GM23338 (cell line): ENCODE measurements at regions not wholly inside any gene's neighbourhood (a gene's known extent, or its start where the extent isn't known, plus 50 kb on each side); places are given as distances from the start of the nearest gene placed in this dataset.

ENCODE experiments used
- ATAC-seq: fragments of 200-7000 bp; cut with Tn5 transposase; 3 replicates; pipeline ENCODE4 v1.9.1; 2020
- DNase-seq: peaks from one replicate; pipeline ENCODE4 v3.0.0-alpha.2; 2015; ENCODE audit warnings: low spot score
- H2AFZ ChIP-seq: fragments of 200-600 bp; sonication (generic); 2 replicates; pipeline ENCODE4 v1.8.0; 2016; ENCODE audit warnings: antibody characterized with exemption, mild to moderate bottlenecking, moderate library complexity
- H3F3A ChIP-seq: fragments of 200-600 bp; sonication (generic); replicated peaks from 2 replicates; pipeline ENCODE4 v1.8.0; 2017; ENCODE audit warnings: antibody characterized with exemption, mixed run types, low read depth
- H3K27ac ChIP-seq: fragments of 200-600 bp; sonication (generic); 2 replicates; pipeline ENCODE4 v1.6.1; 2016; ENCODE audit warnings: low read depth
- H3K27me3 ChIP-seq: fragments of 200-600 bp; sonication (generic); 2 replicates; pipeline ENCODE4 v1.8.0; 2016; ENCODE audit warnings: mild to moderate bottlenecking, mixed run types, moderate library complexity; ENCODE audit not compliant: insufficient read depth
- H3K36me3 ChIP-seq: fragments of 200-600 bp; sonication (generic); 2 replicates; pipeline ENCODE4 v1.8.0; 2016; ENCODE audit warnings: mild to moderate bottlenecking; ENCODE audit not compliant: insufficient read depth
- H3K4me1 ChIP-seq: fragments of 200-600 bp; sonication (generic); 2 replicates; pipeline ENCODE4 v1.8.0; 2016; ENCODE audit warnings: mild to moderate bottlenecking, moderate library complexity; ENCODE audit not compliant: insufficient read depth
- H3K4me2 ChIP-seq: fragments of 200-600 bp; sonication (generic); 2 replicates; pipeline ENCODE4 v1.7.1; 2017; ENCODE audit warnings: mixed run types
- H3K4me3 ChIP-seq: fragments of 200-600 bp; sonication (generic); 2 replicates; pipeline ENCODE4 v1.6.1; 2016; ENCODE audit warnings: mixed run types
- H3K79me2 ChIP-seq: fragments of 200-600 bp; sonication (generic); replicated peaks from 2 replicates; pipeline ENCODE4 v1.8.0; 2017; ENCODE audit warnings: mild to moderate bottlenecking; ENCODE audit not compliant: insufficient read depth
- H3K9me2 ChIP-seq: fragments of 200-600 bp; sonication (generic); 2 replicates; pipeline ENCODE4 v1.8.0; 2017; ENCODE audit not compliant: insufficient read depth
- H4K20me1 ChIP-seq: fragments of 200-600 bp; sonication (generic); replicated peaks from 2 replicates; pipeline ENCODE4 v1.8.0; 2017; ENCODE audit warnings: mild to moderate bottlenecking; ENCODE audit not compliant: insufficient read depth
- H3K27ac Mint-ChIP-seq: 2 replicates; pipeline ENCODE4 v1.8.0; 2020; ENCODE audit warnings: inconsistent platforms, mild to moderate bottlenecking, moderate library complexity, mixed read lengths
- H3K27me3 Mint-ChIP-seq: 3 replicates; pipeline ENCODE4 v1.8.0; 2022; ENCODE audit warnings: low read depth, mild to moderate bottlenecking, moderate library complexity, mixed read lengths, inconsistent platforms; ENCODE audit not compliant: insufficient read depth, poor library complexity
- H3K36me3 Mint-ChIP-seq: 3 replicates; pipeline ENCODE4 v1.8.0; 2021; ENCODE audit warnings: low read depth, mild to moderate bottlenecking, inconsistent platforms, moderate library complexity, mixed read lengths
- H3K4me1 Mint-ChIP-seq: 3 replicates; pipeline ENCODE4 v1.8.0; 2020; ENCODE audit warnings: mild to moderate bottlenecking, inconsistent platforms, mixed read lengths
- H3K4me3 Mint-ChIP-seq: 3 replicates; pipeline ENCODE4 v1.8.0; 2021; ENCODE audit warnings: moderate library complexity, mild to moderate bottlenecking, inconsistent platforms, mixed read lengths
- H3K9me3 Mint-ChIP-seq: 3 replicates; pipeline ENCODE4 v1.8.0; 2020; ENCODE audit warnings: moderate library complexity, mild to moderate bottlenecking, inconsistent platforms, mixed read lengths
- CREB1 ChIP-seq: fragments of 250-450 bp; sonication (Bioruptor Pico); IDR thresholded peaks from 2 replicates; pipeline ENCODE4 v1.5.0; 2020; ENCODE audit warnings: low read depth, mild to moderate bottlenecking, moderate library complexity
- EZH2 ChIP-seq: fragments of 200-600 bp; sonication (generic); IDR thresholded peaks from one replicate; pipeline ENCODE4 v1.8.0; 2017; ENCODE audit warnings: antibody characterized with exemption, mild to moderate bottlenecking, low read depth; ENCODE audit not compliant: unreplicated experiment
- EZH2phosphoT487 ChIP-seq: fragments of 200-600 bp; sonication (generic); IDR thresholded peaks from one replicate; pipeline ENCODE4 v1.8.1; 2018; ENCODE audit warnings: antibody characterized with exemption; ENCODE audit not compliant: unreplicated experiment
- JUNB ChIP-seq: IDR thresholded peaks from one replicate; pipeline ENCODE4 v1.6.1; 2016; ENCODE audit warnings: antibody characterized with exemption; ENCODE audit not compliant: unreplicated experiment
- POLR2AphosphoS5 ChIP-seq: IDR thresholded peaks from 2 replicates; pipeline ENCODE4 v1.6.1; 2016; ENCODE audit warnings: antibody characterized with exemption, low read depth
- ZNF114 ChIP-seq: fragments of 250-450 bp; sonication (Bioruptor Pico); IDR thresholded peaks from 2 replicates; pipeline ENCODE4 v1.5.0; 2020; ENCODE audit warnings: mild to moderate bottlenecking, moderate library complexity
- ZNF331 ChIP-seq: fragments of 250-450 bp; sonication (Bioruptor Pico); IDR thresholded peaks from 2 replicates; pipeline ENCODE4 v1.5.0; 2020; ENCODE audit warnings: low read depth, mild to moderate bottlenecking, moderate library complexity
- ZNF462 ChIP-seq: fragments of 250-450 bp; sonication (Bioruptor Pico); IDR thresholded peaks from 2 replicates; pipeline ENCODE4 v1.5.0; 2020; ENCODE audit warnings: mild to moderate bottlenecking, moderate library complexity
- TF ChIP-seq, protein P1 (sequence below), 2 experiments: fragments of 200-600 bp in 1 of 2; sonication (generic) in 1 of 2; conservative IDR thresholded peaks; 2 replicates each; pipeline versions ENCODE4 v1.5.1 to v1.6.1; 2016 to 2017; ENCODE audit warnings: antibody characterized with exemption in 2 of 2, low read depth in 2 of 2, mild to moderate bottlenecking in 2 of 2, moderate library complexity in 1 of 2

GRCh38 chr6:163710532-163711470, 296.3 kb downstream of the QKI start:
- Histone ChIP-seq H3K27ac (no peak overlapping the region), H3F3A (no peaks in the 10 kb centered on the region), H3K4me3 (no peak overlapping the region), H3K4me2 (no peak overlapping the region), H3K27me3 (no peaks in the 10 kb centered on the region), H3K4me1 (no peaks in the 10 kb centered on the region), H3K36me3 (no peaks in the 10 kb centered on the region), H3K9me2 (no peaks in the 10 kb centered on the region), H3K79me2 (no peaks in the 10 kb centered on the region), H2AFZ (no peak overlapping the region), H4K20me1 (no peaks in the 10 kb centered on the region)
- Mint-ChIP-seq H3K9me3 (no peaks in the 10 kb centered on the region), H3K4me3 (no peak overlapping the region), H3K36me3 (no peaks in the 10 kb centered on the region), H3K27ac (no peak overlapping the region), H3K4me1 (peaks cover 2% of the 10 kb centered on the region; the same call in 1 of the 3 replicates), H3K27me3 (peaks cover 3% of the 10 kb centered on the region)
- TF ChIP-seq ZNF331 (CRISPR knock-in tag) (no peak), EZH2phosphoT487 (no peak), JUNB (no peak), EZH2 (no peak), CREB1 (CRISPR knock-in tag) (no peak)
- TF ChIP-seq, protein P1, sequence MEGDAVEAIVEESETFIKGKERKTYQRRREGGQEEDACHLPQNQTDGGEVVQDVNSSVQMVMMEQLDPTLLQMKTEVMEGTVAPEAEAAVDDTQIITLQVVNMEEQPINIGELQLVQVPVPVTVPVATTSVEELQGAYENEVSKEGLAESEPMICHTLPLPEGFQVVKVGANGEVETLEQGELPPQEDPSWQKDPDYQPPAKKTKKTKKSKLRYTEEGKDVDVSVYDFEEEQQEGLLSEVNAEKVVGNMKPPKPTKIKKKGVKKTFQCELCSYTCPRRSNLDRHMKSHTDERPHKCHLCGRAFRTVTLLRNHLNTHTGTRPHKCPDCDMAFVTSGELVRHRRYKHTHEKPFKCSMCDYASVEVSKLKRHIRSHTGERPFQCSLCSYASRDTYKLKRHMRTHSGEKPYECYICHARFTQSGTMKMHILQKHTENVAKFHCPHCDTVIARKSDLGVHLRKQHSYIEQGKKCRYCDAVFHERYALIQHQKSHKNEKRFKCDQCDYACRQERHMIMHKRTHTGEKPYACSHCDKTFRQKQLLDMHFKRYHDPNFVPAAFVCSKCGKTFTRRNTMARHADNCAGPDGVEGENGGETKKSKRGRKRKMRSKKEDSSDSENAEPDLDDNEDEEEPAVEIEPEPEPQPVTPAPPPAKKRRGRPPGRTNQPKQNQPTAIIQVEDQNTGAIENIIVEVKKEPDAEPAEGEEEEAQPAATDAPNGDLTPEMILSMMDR (conservative IDR thresholded peaks at IDR 0.05; ENCODE audit: low read depth in 2 of 2): no peak
- ATAC-seq: no peak
- DNase-seq: no peak

DNA sequence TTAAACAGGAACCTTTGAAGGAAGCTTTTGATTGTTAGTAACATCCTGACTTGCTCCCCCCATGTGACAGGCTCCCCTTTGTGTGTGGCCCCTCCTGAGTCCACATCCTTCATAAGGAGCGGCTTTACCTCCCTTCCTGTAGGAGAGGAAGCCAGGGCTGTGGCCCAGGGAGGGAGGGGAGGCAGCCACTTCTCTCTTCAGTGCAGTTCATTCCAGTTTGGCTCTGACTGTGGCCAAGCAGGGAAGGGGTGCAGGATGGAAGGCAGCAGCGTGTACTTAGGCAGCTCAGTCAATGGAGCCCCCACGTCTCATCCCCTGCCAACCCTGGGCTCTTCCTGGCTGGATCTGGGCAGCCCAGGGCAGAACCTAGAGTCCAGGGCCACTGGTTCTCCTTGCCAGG, 295.2 kb downstream of the QKI start:
- H3K9me2 ChIP-seq: no peaks in the 10 kb centered on the region
- H3F3A ChIP-seq: no peaks in the 10 kb centered on the region
- Mint-ChIP-seq H3K36me3 (no peaks in the 10 kb centered on the region), H3K4me1 (peaks cover 2% of the 10 kb centered on the region; the same call in 1 of the 3 replicates), H3K27ac (no peak overlapping the region), H3K27me3 (peaks cover 3% of the 10 kb centered on the region), H3K9me3 (no peaks in the 10 kb centered on the region), H3K4me3 (no peak overlapping the region)
- ATAC-seq (no peak), DNase-seq (no peak)
- H3K36me3 ChIP-seq: no peaks in the 10 kb centered on the region
- H3K27ac ChIP-seq: no peak overlapping the region
- H3K4me2 ChIP-seq: no peak overlapping the region
- no peak overlapping the region for H2AFZ ChIP-seq
- no peak overlapping the region for H3K4me3 ChIP-seq
- H3K4me1 ChIP-seq: no peaks in the 10 kb centered on the region
- no peaks in the 10 kb centered on the region for H3K79me2 ChIP-seq
- no peaks in the 10 kb centered on the region for H3K27me3 ChIP-seq
- H4K20me1 ChIP-seq: no peaks in the 10 kb centered on the region
- TF ChIP-seq, protein P1 (conservative IDR thresholded peaks at IDR 0.05; ENCODE audit: low read depth in 2 of 2): no peak
- TF ChIP-seq CREB1 (CRISPR knock-in tag) (no peak), POLR2AphosphoS5 (no peak), ZNF462 (CRISPR knock-in tag) (no peak), ZNF114 (CRISPR knock-in tag) (no peak), EZH2 (no peak), EZH2phosphoT487 (no peak), JUNB (no peak), ZNF331 (CRISPR knock-in tag) (no peak)
